ENCODE measurements at regions not wholly inside any gene's neighbourhood (a gene's known extent, or its start where the extent isn't known, plus 50 kb on each side); places are given as distances from the start of the nearest gene placed in this dataset.

DNA sequence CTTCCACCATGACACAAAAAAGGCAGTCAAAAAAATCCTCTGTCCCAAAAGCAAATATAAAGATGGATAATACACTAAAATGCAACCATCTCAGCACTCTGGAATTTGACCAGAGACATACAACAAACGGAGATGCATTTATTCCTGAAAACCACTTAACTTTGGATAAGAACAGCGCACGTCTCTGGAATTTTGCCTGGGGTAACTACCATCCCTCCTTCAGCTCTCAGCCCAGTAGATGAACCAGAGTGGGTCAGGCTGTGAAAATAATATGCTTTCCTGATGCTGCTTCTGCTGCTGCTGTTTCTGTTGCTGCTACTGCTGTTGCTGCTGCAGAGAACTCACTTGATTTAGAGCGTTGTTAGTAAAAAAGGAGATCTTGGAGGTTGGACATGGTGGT is 133.8 kb upstream of the ACVR2A start:
- no peak for DNase-seq (ENCODE audit: low read depth, low spot score)

GRCh38 chr2:147709655-147710054 is 135.2 kb upstream of the ACVR2A start:
- DNase-seq (ENCODE audit: low read depth, low spot score) = no peak

- no peak for DNase-seq (ENCODE audit: low read depth, low spot score)
Observed at GRCh38 chr2:147703171-147703570, 141.7 kb upstream of the ACVR2A start.

DNA sequence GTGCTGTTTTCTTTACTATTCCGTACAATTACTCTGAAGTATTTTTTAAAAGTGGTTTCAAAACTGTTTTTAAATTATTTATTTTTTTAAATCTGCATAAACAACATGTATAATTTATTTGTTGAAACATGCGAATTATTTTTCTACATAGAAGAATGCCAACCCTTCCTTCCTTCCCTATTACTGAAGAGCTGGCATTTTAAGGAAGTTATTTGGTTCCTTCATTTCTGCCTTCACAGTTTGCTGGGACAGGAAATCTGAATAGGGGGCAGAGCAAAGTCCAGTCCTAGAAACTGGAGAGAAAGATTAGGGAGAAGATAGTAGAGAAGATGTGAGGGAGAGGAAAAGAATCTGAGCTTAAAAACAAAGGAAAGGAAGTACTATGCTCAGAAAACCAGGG is 146.7 kb upstream of the ACVR2A start:
- DNase-seq (ENCODE audit: low read depth, low spot score) = no peak

DNA sequence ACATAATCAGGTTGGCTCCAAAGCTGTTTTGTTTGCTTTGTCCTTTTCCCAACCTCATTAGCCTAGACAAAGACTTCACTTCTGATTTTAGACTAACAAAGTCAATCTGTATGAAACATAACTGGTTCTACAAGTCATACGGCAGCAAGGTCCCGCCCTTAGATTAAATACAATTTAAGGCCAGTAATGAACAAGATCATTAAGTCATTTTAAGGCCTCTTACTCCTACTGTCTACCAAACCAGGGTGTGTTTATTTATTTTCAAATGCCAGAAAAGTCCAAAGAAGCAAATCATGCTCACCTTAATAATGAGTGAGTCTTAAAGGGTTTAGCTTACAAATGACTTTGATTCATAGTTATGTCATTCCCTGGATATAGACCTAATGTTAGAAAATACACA is 148.4 kb upstream of the ACVR2A start:
- DNase-seq (ENCODE audit: low read depth, low spot score) = no peak

GRCh38 chr2:147689220-147689909 is 155.5 kb upstream of the ACVR2A start:
- no peak for DNase-seq (ENCODE audit: low read depth, low spot score)

DNA sequence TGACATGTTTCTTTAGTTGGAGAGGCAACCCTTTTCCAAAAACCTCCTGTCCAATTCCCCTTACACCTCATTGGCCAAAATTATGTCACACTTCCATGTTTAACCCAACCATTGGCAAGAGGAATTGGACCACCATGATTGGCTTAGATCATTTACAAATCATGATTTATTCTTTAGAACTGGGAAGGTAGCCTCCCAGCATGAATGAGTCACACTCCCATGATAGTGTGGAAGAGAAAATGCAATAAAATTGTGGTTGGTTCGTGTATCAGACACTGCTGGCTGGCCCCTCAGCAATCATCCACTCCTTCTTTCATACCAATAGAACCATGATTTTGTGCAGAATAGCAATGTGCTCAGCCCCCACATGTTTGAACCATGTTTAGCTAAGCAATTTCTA is 156.6 kb upstream of the ACVR2A start:
- DNase-seq (ENCODE audit: low read depth, low spot score) = no peak

- no peak for DNase-seq (ENCODE audit: low read depth, low spot score)
Observed at GRCh38 chr2:147686365-147686764, 158.5 kb upstream of the ACVR2A start.

- no peak for DNase-seq (ENCODE audit: low read depth, low spot score)
Observed at GRCh38 chr2:147684903-147685302, 159.9 kb upstream of the ACVR2A start.

DNA sequence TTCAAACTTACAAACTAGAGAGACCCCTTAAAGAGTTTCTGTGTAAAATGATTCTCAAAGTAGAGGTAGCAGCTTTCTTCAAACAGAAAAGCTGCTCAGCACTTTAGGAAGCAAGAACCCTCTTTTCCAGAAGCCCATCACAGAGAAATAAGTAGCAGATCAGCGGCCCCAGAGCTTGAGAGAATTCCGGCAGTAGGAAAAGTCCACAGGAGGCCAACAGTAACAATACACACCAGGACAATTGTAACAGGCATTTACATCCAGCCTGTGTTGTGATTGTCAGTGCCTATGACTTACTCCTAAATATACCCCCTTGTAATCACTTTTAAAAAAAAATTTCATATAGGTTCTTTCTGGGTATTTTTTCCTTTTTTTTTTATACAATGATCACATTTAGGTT is 161.4 kb upstream of the ACVR2A start:
- no peak for DNase-seq (ENCODE audit: low read depth, low spot score)

DNA sequence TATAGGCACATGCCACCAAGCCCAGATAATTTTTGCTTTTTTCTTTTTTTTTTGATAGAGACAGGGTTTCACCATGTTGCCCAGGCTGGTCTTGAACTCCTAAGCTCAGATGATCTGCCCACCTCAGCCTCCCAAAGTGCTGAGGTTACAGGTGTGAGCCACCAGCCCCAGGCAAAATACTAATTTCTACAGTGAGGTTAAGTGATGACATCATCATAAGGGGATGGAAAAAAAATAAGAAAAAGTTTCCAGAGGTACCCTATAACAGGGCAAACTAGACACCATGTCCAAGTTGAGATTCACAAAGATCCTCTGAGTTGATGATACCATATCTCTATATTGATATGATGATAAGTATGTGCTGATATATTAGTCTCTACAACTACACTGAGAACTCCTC is 163.7 kb upstream of the ACVR2A start:
- DNase-seq (ENCODE audit: low read depth, low spot score) = no peak

- DNase-seq (ENCODE audit: low read depth, low spot score) = no peak
Observed at GRCh38 chr2:147679955-147680531, 164.8 kb upstream of the ACVR2A start.

DNA sequence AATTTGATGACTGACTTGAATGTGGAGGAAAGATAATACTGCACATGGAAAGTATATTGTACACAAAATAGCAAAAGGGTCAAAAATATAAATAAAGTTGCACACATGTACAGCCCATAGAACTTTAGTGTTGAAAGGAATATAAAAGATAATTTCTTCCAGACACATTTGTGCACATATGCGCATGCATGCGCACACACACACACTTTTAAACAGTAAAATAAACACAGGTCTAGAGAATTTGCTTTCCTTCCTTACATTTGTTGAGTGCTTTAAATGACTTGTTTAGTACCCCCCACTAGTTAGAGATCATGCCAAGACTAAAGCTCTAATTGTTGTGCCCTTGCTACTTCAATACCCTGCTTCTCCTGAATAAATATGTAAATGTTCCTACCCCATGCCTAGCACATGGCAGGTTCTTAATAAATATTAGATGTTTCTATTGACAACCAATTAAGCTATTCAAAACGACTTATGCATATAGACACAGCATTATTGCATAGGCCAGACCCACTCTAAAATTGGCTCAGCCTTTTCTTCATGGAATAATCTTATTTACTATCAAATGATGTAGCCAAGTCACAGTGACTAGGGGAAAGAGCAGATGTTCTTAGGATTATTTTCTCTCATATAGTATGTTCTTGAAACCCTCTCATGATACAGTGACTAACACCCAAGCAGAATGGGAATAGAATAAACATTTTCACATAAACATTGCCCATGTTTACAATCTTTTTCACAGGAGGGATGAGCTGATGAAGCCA is 165.5 kb upstream of the ACVR2A start:
- DNase-seq (ENCODE audit: low read depth, low spot score) = no peak

- no peak for DNase-seq (ENCODE audit: low read depth, low spot score)
Observed at GRCh38 chr2:147665105-147665504, 179.7 kb upstream of the ACVR2A start.

DNA sequence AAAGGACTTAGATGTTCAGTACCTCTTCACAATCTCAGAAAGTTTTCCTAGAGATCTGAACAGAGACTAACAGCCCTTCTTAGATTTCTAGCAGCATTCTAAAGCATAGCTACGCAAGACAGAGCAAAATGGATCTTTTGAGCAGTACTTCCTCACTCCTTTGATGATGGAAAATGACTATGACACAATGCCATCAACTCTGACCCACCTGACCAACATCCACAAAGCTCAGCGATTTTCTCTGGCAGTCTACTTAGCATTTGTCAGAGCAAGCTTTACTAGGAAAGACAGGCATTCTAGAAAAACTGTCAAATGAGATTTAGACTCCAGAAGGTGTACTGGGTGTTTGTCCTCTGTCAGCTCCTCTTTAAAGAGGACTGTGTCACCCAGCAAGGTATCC is 180.9 kb upstream of the ACVR2A start:
- DNase-seq (ENCODE audit: low read depth, low spot score) = no peak

DNA sequence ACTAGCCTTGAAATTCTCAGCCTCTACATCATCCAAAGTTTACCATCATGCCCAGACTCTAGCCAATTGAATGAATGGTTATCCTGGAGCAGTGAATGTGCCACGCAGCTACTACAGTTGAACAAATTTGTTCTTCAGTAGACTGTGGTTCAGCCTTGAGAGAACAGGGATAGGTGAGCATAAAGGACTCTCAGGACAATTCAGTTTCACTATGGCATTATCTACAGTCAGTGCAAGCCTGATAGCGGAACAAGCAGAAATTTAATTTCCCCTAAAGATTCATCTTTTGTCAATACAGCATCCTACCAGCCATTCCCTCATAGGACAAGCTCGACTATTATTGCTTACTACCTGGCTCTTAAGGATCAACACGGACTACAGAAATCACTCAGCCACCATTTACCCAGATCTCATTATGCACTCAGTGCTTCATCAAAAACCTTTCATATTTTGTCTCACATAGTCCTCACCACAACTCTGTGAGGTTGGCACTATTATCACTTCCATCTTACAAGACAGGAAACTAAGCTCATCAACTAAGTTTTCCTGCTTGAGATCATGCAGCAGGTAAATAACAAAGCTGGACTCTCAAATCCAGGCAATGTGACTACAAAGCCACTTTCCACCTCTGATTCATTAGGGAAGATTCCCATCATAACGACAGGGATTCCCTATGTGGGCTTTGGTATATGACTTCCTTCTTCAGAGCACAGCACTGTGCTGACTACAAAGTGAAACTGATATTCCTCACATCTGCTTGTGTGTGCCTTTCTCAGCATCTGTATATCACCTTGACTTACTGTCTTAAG is 181.5 kb upstream of the ACVR2A start:
- no peak for DNase-seq (ENCODE audit: low read depth, low spot score)

DNA sequence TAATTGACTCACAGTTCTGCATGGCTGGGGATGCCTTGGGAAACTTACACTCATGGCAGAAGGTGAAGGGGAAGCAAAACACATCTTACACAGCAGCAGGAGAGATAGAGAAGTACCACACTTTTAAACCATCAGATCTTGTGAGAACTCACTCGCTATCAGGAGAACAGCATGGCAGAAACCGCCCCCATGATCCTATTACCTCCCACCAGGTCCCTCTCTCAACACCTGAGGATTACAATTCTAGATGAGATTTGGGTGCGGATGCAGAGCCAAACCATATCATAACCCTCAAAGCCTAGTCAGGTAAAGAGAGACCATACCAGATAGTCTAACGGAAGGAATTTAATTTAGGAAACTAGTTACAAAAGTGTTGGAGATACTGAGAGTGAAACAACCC is 182.6 kb upstream of the ACVR2A start:
- DNase-seq (ENCODE audit: low read depth, low spot score) = no peak

GRCh38 chr2:147660680-147661079 is 184.1 kb upstream of the ACVR2A start:
- DNase-seq (ENCODE audit: low read depth, low spot score) = no peak

DNA sequence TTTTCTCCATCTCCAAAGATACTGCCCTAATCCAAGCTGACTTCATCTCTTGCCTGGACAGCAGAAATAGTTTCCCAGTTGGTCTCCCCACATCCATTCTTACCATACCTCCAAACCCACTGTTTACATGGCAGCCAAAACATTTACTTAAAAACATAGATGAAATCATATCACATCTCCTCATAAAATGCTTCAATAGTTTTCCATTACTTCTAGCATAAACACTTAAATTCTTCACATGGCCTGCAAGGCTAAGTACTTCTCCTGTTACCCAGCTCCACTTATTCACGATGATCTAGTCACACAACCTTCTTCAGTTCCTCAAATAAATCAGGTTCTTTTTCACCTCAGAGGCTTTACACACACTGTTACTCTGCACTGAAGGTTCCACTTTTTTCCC is 185.8 kb upstream of the ACVR2A start:
- DNase-seq (ENCODE audit: low read depth, low spot score) = no peak

DNA sequence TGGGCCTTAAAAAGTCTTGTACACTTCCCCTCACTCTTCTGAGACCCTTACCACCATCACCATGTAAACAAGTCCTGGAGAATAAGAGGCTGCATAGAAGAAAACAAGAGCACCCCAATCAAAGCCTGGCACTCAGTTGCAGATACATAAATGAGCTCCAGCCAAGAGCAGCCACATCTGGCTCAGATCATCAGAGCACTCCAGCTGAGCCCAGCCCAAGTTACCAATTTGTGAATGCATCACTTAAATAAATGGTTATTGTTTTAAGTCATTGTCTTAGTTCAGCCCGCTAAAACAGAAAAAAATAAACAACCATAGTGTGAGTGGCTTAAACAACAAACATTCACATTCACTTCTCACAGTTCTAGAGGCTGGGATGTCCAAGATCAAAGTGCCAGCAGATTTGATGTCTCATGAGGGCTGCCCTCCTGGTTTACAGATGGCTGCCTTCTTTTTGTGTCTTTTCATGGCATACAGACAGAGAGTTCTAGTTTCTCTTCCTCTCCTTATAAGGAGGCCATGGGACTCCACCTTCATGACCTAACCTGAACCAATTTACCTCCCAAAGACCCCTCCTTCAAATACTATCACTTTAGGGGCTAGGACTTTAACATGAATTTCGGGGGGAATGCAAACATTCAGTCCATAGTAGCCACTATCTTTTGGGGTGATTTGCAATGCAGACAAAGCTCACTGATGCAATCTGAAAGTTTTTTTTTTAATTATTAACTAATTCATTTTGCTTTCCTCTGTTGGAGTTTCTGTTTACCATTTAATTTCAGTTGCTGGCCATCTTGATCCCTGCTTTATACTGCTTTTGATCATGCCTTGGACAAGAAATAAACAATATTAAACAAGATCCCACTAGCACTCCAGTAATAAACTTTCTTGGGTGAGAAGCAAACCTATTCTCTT is 187.5 kb upstream of the ACVR2A start:
- no peak for DNase-seq (ENCODE audit: low read depth, low spot score)

DNA sequence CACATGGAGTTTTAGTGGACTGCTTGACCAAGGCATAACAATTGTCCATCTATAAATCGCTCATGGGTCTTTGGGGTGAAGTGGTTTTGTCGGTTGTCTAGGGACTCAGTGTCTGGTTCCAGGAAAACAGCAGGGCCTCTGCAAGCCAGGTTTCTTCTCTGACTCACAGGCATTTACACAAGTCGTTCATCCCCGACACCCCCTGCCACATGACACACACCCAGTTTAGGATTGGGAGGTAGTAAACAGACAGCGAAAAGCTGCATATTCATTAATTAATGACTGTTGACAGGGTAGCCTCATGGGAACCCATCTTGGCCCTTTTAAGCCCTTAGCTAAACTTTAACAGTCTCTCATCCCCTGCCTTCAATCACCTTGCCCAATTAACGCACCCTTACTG is 194.8 kb upstream of the ACVR2A start:
- DNase-seq (ENCODE audit: low read depth, low spot score) = no peak
